Hematopoietic multipotent progenitor cell treated with erythropoietin and hydrocortisone succinate and interleukin-3 and kit ligand, for 8 days (in vitro differentiated cells): ENCODE measurements at regions not wholly inside any gene's neighbourhood (a gene's known extent, or its start where the extent isn't known, plus 50 kb on each side); places are given as distances from the start of the nearest gene placed in this dataset.
"Not testable (repeated sequence)": the region's sequence is repeated elsewhere in the genome, so short reads cannot be mapped to it uniquely, and the experiment has no call there.

ENCODE experiments used
- DNase-seq: peaks from one replicate; pipeline ENCODE4 v3.0.0-alpha.2; 2015

DNA sequence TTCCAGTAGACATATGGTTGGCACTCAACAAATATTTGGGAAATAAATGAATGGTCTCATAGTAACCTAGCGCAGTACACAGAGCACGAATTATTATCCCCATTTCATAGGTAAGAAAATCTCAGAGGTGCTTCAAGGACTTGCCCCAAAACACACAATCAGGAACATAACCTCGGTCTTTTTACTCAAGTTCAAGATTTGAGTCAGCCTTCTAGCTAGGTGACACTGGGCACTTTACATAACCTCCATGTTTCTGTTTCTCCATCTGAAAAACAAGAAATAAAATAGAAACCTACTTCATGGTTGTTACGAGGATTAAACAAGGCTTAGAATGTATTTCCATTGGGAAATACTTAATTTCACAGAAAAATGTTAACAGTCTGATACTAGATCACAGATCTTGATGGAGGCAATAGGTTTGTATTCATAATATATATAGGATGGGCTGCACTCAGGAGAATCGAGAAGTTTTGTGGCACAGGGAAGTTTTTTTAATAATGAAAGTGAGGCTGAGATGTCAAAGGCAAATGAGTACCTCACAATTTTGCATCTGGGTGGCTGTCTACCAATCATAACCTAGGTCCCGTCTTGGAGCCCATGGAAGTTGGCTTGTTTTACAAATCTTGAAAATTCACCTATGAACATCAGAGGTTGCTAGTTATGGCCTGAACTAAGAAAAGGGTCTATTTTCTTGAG, 147.4 kb upstream of the ZC3H12C start:
- no peak for DNase-seq

GRCh38 chr11:109946322-109946846, 146.8 kb upstream of the ZC3H12C start:
- DNase-seq: peak; percentile 84

DNA sequence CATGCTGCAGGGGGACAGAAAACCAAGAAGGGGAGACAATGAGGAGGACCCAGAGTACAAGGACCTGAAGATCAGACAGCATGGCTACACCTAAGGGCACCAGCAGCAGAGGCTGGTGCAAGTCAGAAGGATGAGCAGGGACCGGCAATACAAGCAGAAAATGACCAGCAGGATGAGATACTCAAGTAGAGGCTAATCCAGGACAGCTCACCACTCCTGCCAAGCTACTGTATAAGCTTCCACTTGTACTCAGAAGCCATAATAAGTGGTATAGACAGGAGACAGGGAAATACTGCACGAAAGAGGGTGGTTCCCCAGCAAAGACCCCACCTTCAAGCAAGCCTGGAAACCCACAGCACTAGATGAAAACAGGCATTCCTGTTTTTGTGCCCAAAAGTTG, 138.7 kb upstream of the ZC3H12C start:
- no peak for DNase-seq

GRCh38 chr11:109956124-109956793, 136.9 kb upstream of the ZC3H12C start:
- DNase-seq: no peak

DNA sequence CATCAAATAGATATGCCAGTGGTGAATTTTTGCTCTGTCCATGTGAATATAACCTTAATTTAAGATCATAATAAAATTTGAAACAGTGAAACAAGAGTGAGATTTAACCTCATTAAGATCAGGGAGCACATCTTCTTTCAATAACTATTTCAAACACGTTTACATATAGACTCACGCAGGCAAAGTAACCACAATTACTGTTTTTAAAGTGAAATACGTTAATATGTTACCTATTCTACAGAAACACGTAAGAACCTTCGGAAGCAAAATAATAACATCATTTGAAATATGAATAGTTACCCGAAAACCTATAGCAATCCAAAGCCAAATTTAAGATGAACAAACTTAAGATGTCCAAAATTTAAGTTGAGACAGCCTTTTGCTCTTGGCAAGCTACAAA, 136.2 kb upstream of the ZC3H12C start:
- no peak for DNase-seq

DNA sequence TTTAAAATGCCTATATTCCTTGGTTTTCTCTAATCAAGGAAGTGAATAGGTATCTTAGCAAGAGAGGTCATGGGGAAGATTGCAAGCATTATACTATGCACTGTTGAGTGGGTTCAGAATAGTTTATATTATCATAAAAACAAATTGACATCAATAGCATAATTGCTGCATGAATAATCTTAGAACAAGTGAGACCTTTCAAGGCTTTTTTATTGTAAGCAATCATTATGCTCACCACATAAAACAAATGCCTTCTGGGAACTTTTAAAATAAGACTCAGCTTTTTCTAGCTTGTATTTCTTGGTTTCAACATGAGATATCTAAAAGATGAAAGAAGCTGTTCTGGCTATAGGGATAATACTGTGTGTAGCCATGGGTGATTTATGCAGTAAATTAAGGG, 135.6 kb upstream of the ZC3H12C start:
- no peak for DNase-seq

GRCh38 chr11:109958131-109958820, 134.9 kb upstream of the ZC3H12C start:
- DNase-seq: no peak

GRCh38 chr11:109958821-109959166, 134.4 kb upstream of the ZC3H12C start:
- no peak for DNase-seq

DNA sequence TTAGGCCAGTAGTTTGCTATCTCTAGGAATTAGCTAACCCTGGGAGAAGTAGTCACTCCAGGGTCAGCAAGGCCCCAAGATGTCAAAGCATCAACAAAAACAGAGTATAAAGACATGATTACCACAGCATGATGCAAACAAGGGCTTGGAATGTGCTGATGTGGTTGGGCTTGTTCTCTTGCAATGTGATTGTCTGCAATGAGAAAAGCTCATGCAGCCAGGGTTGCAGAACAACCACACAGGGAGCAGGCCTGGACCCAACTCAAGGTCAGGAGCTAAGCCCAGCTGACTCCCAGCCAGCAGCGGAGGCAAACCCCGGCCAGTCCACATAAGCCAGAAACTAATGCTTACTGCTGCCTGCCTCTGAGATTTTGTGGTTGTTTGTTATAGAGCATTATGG, 132.4 kb upstream of the ZC3H12C start:
- DNase-seq: no peak

DNA sequence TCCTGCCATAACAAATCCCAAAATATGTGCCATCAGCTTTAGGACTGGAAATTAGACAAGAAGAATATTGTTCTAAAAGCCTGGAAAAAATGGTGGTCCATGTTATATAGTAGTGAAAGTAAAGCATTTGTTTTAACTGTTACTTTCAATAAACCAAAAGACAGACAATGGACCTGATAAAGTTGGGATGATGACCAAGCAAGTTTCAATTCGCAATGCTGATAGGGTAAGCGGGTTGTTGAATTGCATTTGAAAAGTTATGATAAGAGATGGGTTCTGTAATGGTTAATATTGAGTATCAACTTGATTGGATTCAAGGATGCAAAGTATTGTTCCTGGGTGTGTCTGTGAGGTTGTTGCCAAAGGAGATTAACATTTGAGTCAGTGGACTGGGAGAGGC, 131.9 kb upstream of the ZC3H12C start:
- no peak for DNase-seq

DNA sequence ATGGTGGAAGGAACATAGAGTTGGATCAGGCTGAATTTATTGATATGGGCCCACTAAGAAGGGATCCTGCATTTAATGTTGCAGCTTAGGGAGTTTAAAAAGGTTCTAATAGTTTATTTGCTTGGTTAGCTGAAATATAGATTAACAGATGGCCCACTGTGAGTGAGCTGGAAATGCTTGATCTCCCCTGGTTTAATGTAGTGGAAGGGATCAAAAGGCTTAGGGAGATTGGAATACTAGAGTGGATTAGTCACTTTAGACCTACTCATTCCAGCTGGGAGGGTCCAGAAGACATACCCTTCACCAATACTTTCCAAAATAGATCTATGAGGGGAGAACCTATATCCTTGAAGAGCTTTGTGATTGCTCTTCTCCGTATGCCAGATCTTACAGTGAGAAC, 130.1 kb upstream of the ZC3H12C start:
- DNase-seq: no peak

DNA sequence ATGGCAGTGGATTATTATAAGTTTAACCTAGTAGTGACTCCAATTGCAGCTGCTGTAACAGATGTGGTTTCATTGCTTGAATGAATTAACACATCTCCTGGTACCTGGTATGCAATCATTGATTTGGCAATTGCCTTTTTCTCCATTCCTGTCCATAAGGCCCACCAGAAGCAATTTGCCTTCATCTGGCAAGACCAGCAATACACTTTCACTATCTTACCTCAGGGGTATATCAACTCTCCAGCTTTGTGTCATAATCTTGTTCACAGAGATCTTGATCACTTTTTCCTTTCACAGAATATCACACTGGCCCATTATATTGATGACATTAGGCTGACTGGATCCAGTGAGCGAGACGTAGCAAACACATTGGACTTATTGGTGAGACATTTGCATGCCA, 128.7 kb upstream of the ZC3H12C start:
- DNase-seq: no peak

DNA sequence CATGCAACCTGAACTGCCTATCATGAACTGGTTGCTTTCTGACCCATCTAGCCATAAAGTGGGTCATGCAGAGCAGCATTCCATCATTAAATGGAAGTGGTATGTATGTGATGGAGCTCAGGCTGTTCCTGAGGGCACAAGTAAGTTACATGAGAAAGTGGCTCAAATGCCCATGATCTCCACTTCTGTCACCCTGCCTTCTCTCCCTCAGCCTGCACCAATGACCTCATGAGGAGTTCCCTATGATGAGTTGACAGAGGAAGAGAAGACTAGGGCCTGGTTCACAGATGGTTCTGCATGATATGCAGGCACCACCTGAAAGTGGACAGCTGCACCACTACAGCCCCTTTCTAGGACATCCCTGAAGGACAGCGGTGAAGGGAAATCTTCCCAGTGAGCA, 127.7 kb upstream of the ZC3H12C start:
- not testable (repeated sequence) for DNase-seq

GRCh38 chr11:109965926-109966325, 127.3 kb upstream of the ZC3H12C start:
- not testable (repeated sequence) for DNase-seq

DNA sequence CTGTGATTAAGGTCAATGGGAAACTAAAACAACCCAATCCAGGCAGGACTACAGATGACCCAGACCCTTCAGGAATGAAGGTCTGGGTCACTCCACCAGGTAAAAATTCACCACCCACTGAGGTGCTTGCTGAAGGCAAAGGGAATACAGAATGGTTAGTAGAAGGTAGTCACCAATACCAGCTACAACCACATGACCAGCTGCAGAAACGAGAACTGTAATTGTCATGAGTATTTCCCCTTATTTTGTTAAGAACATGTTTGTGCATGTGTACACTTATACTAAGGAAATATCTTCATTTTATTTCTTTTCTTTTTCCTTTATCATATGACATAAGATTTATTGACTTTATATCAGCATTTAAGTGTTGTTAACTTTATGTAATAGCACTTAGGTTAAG, 126.1 kb upstream of the ZC3H12C start:
- DNase-seq: not testable (repeated sequence)

DNA sequence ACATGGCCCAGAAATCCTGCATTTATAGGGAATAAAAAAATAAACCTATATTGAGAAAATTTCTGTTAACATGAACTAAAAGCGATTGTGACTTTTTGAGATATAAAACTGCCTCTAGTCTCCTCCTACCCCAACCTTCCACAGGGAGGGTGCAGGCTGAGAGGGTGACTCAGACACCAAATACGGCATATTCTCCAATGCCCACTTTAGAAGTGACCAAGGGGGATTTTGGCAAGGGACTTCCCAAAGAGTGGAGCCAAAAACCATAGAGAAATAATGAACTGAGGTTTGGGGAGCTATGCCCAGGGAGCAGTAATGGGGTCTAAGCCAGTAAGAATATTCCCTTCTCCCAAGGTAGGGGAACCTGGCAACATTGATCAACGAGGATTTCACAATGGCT, 124.9 kb upstream of the ZC3H12C start:
- no peak for DNase-seq

- DNase-seq: no peak
Observed at GRCh38 chr11:109968781-109969180, 124.4 kb upstream of the ZC3H12C start.

DNA sequence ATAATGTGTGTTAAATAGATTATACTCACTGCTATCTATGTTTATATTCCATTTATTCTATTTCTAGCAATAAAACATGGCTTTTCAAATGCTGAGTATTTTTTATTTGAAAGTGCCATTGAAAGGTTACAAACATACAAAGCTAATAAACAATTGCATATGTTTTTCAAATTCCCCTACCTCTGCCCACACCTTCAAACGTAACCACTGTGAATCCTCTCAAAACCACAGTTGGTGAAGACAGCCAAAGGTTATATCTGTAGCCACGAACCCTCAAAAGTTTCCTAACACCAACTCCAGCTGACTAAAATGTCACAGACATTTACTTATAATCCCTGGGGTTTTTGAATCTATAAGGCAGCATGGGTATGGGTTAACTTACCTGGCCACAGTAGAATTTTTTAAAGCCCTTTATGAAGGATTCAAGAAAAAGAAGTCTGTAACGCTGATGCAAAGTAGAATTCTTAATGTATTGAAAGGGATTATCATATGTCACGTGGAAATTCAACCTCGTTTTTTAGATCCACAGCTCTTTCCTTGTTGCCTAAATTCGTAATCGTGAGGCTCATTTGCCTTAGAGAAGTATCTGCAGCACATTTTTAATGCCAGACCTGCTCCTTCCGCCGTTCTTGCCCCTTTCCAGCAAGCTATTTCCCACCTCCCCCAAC, 122.5 kb upstream of the ZC3H12C start:
- DNase-seq: no peak

DNA sequence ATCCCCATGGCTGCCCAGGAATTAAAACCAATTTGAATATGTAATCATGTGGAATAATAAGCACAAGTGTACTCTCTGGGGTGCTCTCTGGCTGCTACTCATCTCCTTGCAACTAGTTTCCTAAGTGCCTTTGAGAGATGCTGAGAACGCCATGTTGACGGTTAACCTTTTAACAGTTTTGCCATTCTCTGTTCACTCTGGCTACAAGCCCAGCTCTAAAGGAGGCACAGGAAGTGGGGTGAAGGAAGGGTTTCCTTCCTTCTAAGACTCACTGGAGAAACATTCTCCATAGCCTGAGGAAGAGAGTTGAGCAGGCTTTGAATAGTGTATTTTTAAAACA, 122.0 kb upstream of the ZC3H12C start:
- no peak for DNase-seq

GRCh38 chr11:109972181-109972715, 120.9 kb upstream of the ZC3H12C start:
- no peak for DNase-seq

- DNase-seq: no peak
Observed at GRCh38 chr11:109972939-109973338, 120.3 kb upstream of the ZC3H12C start.

DNA sequence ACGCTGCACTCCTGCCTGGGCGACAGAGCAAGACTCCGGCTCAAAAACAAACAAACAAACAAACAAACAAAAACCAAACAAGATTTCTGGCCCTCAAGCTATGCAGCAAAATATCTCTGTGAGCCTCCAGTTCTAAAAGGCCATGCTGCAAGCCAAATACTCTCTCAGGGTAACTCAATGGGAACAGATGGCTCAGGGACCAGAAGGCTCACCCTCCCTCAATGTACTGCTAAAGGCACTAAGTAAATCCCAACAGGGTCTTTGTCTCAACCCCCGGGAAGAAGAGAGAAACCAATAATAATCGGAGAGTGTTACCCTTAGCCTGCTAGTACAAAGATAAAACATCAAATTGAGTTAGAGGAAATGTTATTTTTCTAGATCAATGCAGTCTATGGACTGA, 119.7 kb upstream of the ZC3H12C start:
- DNase-seq: no peak

- no peak for DNase-seq
Observed at GRCh38 chr11:109974523-109974922, 118.7 kb upstream of the ZC3H12C start.
